ENCODE measurements at regions not wholly inside any gene's neighbourhood (a gene's known extent, or its start where the extent isn't known, plus 50 kb on each side); places are given as distances from the start of the nearest gene placed in this dataset.

GRCh38 chr5:4676934-4677333 lies 463.2 kb upstream of the ADAMTS16 start:
- Histone ChIP-seq H3K4me3 (IDR thresholded peaks at IDR 0.05; ENCODE audit: insufficient read depth, low read depth, low read length) (no peak overlapping the region), H2AFZ (ENCODE audit: low read depth) (no peak overlapping the region), H3K4me2 (no peak overlapping the region), H3K27ac (no peak overlapping the region), H3K27me3 (ENCODE audit: insufficient read depth, low read depth) (no peaks in the 10 kb centered on the region), H3K36me3 (ENCODE audit: insufficient read depth) (no peaks in the 10 kb centered on the region), H3K9ac (no peak overlapping the region), H4K20me1 (ENCODE audit: insufficient read depth) (no peaks in the 10 kb centered on the region), H3K79me2 (ENCODE audit: insufficient read depth, low read depth) (no peaks in the 10 kb centered on the region), H3K4me1 (ENCODE audit: low read depth, poor library complexity, severe bottlenecking) (no peaks in the 10 kb centered on the region)
- TF ChIP-seq CTCF (conservative IDR thresholded peaks at IDR 0.05; ENCODE audit: low read depth, low read length) = no peak

DNA sequence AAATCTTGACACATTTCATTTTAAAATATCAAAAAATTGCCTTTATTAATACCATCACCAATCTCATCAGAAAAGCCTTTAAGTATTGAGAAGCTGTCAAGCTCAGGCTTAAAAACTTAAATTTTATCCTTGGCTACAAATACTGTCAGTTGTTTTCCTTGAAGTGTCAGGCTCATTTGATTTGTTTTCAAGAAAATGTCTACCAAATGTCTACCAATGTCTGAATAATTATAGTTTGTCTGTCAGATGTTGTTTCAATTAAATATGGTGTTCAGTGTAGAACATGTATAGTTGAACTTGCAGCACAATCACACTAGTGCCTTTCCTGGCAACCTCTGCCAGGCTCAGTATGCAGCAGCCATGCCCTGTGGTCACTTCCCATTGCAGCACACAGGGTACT lies 455.2 kb upstream of the ADAMTS16 start:
- TF ChIP-seq CTCF (conservative IDR thresholded peaks at IDR 0.05; ENCODE audit: low read depth, low read length) = no peak
- Histone ChIP-seq H3K4me2 (no peak overlapping the region), H2AFZ (ENCODE audit: low read depth) (no peak overlapping the region)

DNA sequence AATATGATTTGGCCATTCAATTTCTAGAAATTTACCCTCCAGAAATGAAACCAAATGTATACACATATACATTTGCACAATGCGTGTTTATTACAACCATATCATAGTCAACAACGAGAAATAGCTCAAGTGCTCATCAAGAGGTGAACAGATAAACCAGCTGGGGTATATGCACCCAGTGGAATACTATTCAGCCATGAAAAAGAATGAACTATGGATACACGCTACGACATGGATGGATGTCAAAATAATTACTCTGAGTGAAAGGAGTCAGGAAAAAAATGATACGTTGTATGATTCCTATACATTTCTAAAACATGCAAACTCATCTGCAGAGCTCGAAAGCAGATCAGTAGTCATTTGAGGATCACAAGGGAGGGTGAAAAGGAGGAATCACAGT lies 441.5 kb upstream of the ADAMTS16 start:
- no peaks in the 10 kb centered on the region for H3K4me1 ChIP-seq (ENCODE audit: low read depth, poor library complexity, severe bottlenecking)
- no peaks in the 10 kb centered on the region for H3K27me3 ChIP-seq (ENCODE audit: insufficient read depth, low read depth)
- H3K4me2 ChIP-seq = no peak overlapping the region
- no peak overlapping the region for H3K9ac ChIP-seq
- no peaks in the 10 kb centered on the region for H3K79me2 ChIP-seq (ENCODE audit: insufficient read depth, low read depth)
- H3K36me3 ChIP-seq (ENCODE audit: insufficient read depth) = no peaks in the 10 kb centered on the region
- no peak overlapping the region for H2AFZ ChIP-seq (ENCODE audit: low read depth)
- TF ChIP-seq CTCF (conservative IDR thresholded peaks at IDR 0.05; ENCODE audit: low read depth, low read length) = no peak
- H3K27ac ChIP-seq = no peak overlapping the region
- H4K20me1 ChIP-seq (ENCODE audit: insufficient read depth) = no peaks in the 10 kb centered on the region
- H3K4me3 ChIP-seq (IDR thresholded peaks at IDR 0.05; ENCODE audit: insufficient read depth, low read depth, low read length) = no peak overlapping the region

More for the DNA sequence above, 455.2 kb upstream of the ADAMTS16 start:
- Histone ChIP-seq H3K79me2 (ENCODE audit: insufficient read depth, low read depth) (no peaks in the 10 kb centered on the region), H3K27ac (no peak overlapping the region), H3K36me3 (ENCODE audit: insufficient read depth) (no peaks in the 10 kb centered on the region), H3K9ac (no peak overlapping the region), H3K4me1 (ENCODE audit: low read depth, poor library complexity, severe bottlenecking) (no peaks in the 10 kb centered on the region), H4K20me1 (ENCODE audit: insufficient read depth) (no peaks in the 10 kb centered on the region), H3K4me3 (IDR thresholded peaks at IDR 0.05; ENCODE audit: insufficient read depth, low read depth, low read length) (no peak overlapping the region), H3K27me3 (ENCODE audit: insufficient read depth, low read depth) (no peaks in the 10 kb centered on the region)

GRCh38 chr5:4699592-4699991 lies 440.5 kb upstream of the ADAMTS16 start:
- no peak for TF ChIP-seq CTCF (conservative IDR thresholded peaks at IDR 0.05; ENCODE audit: low read depth, low read length)
- no peak overlapping the region for H2AFZ ChIP-seq (ENCODE audit: low read depth)
- no peak overlapping the region for H3K4me2 ChIP-seq
- no peaks in the 10 kb centered on the region for H4K20me1 ChIP-seq (ENCODE audit: insufficient read depth)
- H3K4me1 ChIP-seq (ENCODE audit: low read depth, poor library complexity, severe bottlenecking) = no peaks in the 10 kb centered on the region
- no peak overlapping the region for H3K4me3 ChIP-seq (IDR thresholded peaks at IDR 0.05; ENCODE audit: insufficient read depth, low read depth, low read length)
- no peaks in the 10 kb centered on the region for H3K79me2 ChIP-seq (ENCODE audit: insufficient read depth, low read depth)
- H3K27ac ChIP-seq = no peak overlapping the region
- H3K9ac ChIP-seq = no peak overlapping the region
- no peaks in the 10 kb centered on the region for H3K27me3 ChIP-seq (ENCODE audit: insufficient read depth, low read depth)
- no peaks in the 10 kb centered on the region for H3K36me3 ChIP-seq (ENCODE audit: insufficient read depth)
